MG63 (cell line): ENCODE measurements at regions not wholly inside any gene's neighbourhood (a gene's known extent, or its start where the extent isn't known, plus 50 kb on each side); places are given as distances from the start of the nearest gene placed in this dataset.

Source experiments
- DNase-seq: peaks from one replicate; pipeline ENCODE4 v3.0.0-alpha.2; 2020
- H3K27me3 ChIP-seq: fragments of 250-450 bp; sonication (Bioruptor Pico); 2 replicates; pipeline ENCODE4 v1.5.1; 2020; ENCODE audit warnings: mild to moderate bottlenecking, moderate library complexity
- H3K36me3 ChIP-seq: fragments of 250-450 bp; sonication (Bioruptor Pico); 2 replicates; pipeline ENCODE4 v1.5.1; 2020; ENCODE audit warnings: mild to moderate bottlenecking, moderate library complexity
- H3K4me3 ChIP-seq: fragments of 250-450 bp; sonication (Bioruptor Pico); 2 replicates; pipeline ENCODE4 v1.5.1; 2020; ENCODE audit warnings: mild to moderate bottlenecking, moderate library complexity
- H3K9me3 ChIP-seq: fragments of 250-450 bp; sonication (Bioruptor Pico); 2 replicates; pipeline ENCODE4 v1.5.1; 2020; ENCODE audit warnings: mild to moderate bottlenecking, moderate library complexity

DNA sequence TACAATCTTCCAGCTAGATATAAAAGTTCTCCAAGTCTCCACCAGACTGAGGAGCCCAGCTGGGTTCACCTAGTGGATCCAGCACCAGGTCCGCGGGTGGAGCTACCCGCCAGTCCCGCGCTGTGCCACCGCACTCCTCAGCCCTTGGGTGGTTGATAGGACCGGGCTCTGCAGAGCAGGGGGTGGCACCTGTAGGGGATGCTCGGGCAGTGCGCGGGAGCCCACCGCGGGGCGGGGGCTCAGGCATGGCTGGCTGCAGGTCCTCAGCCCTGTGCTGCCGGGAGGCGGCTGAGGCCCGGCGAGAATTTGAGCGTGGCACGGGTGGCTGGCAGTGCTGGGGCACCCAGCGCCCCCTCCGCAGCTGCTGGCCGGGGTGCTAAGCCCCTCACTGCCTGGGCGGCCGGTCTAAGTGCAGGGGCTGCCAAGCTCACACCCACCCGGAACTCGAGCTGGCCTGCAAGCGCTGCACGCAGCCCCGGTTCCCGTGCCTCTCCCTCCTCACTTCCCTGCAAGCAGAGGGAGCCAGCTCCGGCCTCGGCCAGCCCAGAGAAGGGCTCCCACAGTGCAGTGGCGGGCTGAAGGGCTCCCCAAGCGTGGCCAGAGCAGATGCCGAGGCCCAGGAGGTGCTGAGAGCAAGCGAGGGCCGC lies 542.8 kb upstream of the PCDH9 start:
- Histone ChIP-seq H3K36me3 (no peaks in the 10 kb centered on the region), H3K27me3 (no peaks in the 10 kb centered on the region), H3K9me3 (no peaks in the 10 kb centered on the region), H3K4me3 (no peak overlapping the region)
- DNase-seq = no peak

GRCh38 chr13:67771106-67771505 lies 541.0 kb upstream of the PCDH9 start:
- no peak for DNase-seq
- Histone ChIP-seq H3K27me3 (no peaks in the 10 kb centered on the region), H3K9me3 (no peaks in the 10 kb centered on the region), H3K36me3 (no peaks in the 10 kb centered on the region), H3K4me3 (no peak overlapping the region)

DNA sequence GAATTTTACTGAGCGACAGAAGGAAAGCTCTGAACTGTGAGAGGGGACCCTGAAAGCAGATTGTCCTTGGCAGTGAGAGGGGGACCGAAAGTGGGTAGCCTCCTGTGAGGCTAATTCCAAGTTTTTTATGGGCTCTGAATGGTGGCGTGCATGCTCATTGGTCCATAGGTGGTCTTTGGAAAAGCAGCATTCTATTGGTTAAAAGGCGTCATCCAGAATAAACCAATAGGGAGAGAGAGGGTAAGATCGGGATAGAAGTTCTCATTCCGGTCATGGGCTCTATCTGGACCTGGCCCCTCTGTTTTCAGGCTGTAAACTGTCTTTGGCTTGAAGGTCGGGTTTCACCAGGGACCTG lies 539.8 kb upstream of the PCDH9 start:
- no peaks in the 10 kb centered on the region for H3K27me3 ChIP-seq
- no peaks in the 10 kb centered on the region for H3K36me3 ChIP-seq
- H3K9me3 ChIP-seq = no peaks in the 10 kb centered on the region
- DNase-seq = no peak
- no peak overlapping the region for H3K4me3 ChIP-seq

GRCh38 chr13:67769063-67769986 lies 539.2 kb upstream of the PCDH9 start:
- H3K27me3 ChIP-seq = no peaks in the 10 kb centered on the region
- H3K4me3 ChIP-seq = no peak overlapping the region
- DNase-seq = no peak
- H3K36me3 ChIP-seq = no peaks in the 10 kb centered on the region
- no peaks in the 10 kb centered on the region for H3K9me3 ChIP-seq

DNA sequence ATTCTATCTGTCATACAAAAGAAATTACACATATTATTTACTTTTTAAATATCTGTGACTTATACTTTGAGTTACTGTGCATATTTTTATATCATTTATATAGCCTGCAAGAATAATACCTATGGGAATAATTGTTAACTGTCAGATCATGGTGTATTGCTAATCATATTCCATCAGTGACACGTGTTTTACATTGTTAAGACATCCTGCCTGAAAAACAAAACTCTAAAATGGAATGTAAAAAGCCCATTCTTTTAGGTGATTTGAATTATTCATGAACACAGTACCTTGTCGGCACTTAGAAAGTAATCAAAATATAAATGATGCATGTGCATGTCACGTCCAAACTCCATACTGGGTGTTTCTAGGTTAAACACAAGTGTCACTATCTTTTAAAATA lies 533.8 kb upstream of the PCDH9 start:
- Histone ChIP-seq H3K4me3 (no peak overlapping the region), H3K9me3 (no peaks in the 10 kb centered on the region), H3K36me3 (no peaks in the 10 kb centered on the region), H3K27me3 (no peaks in the 10 kb centered on the region)
- no peak for DNase-seq

- Histone ChIP-seq H3K27me3 (no peaks in the 10 kb centered on the region), H3K36me3 (no peaks in the 10 kb centered on the region), H3K9me3 (no peaks in the 10 kb centered on the region), H3K4me3 (no peak overlapping the region)
- no peak for DNase-seq
Observed at GRCh38 chr13:67763384-67763783, 533.2 kb upstream of the PCDH9 start.

- DNase-seq = no peak
- Histone ChIP-seq H3K27me3 (no peaks in the 10 kb centered on the region), H3K4me3 (no peak overlapping the region), H3K9me3 (no peaks in the 10 kb centered on the region), H3K36me3 (no peaks in the 10 kb centered on the region)
Observed at GRCh38 chr13:67758975-67759374, 528.8 kb upstream of the PCDH9 start.

GRCh38 chr13:67754012-67754411 lies 523.9 kb upstream of the PCDH9 start:
- H3K36me3 ChIP-seq = no peaks in the 10 kb centered on the region
- no peak for DNase-seq
- H3K4me3 ChIP-seq = no peak overlapping the region
- H3K27me3 ChIP-seq = no peaks in the 10 kb centered on the region
- H3K9me3 ChIP-seq = no peaks in the 10 kb centered on the region

- Histone ChIP-seq H3K4me3 (no peak overlapping the region), H3K9me3 (no peaks in the 10 kb centered on the region), H3K27me3 (no peaks in the 10 kb centered on the region), H3K36me3 (no peaks in the 10 kb centered on the region)
- no peak for DNase-seq
Observed at GRCh38 chr13:67752759-67753158, 522.6 kb upstream of the PCDH9 start.

GRCh38 chr13:67742478-67742877 lies 512.3 kb upstream of the PCDH9 start:
- Histone ChIP-seq H3K4me3 (no peak overlapping the region), H3K9me3 (no peaks in the 10 kb centered on the region), H3K27me3 (no peaks in the 10 kb centered on the region; the same call in 1 of the 2 replicates), H3K36me3 (no peaks in the 10 kb centered on the region)
- no peak for DNase-seq

- Histone ChIP-seq H3K36me3 (no peaks in the 10 kb centered on the region), H3K9me3 (no peaks in the 10 kb centered on the region), H3K4me3 (no peak overlapping the region), H3K27me3 (no peaks in the 10 kb centered on the region; the same call in 1 of the 2 replicates)
- no peak for DNase-seq
Observed at GRCh38 chr13:67740871-67741535, 510.9 kb upstream of the PCDH9 start.

- DNase-seq = peak; percentile 0
- Histone ChIP-seq H3K4me3 (no peak overlapping the region), H3K9me3 (no peaks in the 10 kb centered on the region), H3K36me3 (no peaks in the 10 kb centered on the region), H3K27me3 (no peaks in the 10 kb centered on the region)
Observed at GRCh38 chr13:67736646-67737420, 506.7 kb upstream of the PCDH9 start.

DNA sequence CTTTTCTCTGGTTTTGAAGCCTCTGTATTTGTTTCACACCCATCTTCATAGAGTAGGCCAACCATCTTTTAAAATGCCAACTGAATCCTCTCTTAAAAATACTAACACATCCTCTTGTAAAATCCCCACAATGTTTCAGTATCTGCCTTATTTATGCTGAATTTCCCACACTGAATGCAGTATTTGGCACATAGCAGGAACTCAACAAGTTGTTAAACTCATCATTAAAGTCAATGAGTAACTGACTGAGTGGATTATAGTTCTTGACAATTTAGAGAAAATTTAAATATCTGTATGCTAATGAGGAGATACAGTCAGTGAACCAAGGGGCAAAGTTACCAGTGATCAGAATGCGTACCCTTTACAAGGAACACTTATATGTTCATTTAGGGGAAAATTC lies 505.5 kb upstream of the PCDH9 start:
- Histone ChIP-seq H3K36me3 (no peaks in the 10 kb centered on the region), H3K9me3 (no peaks in the 10 kb centered on the region)

GRCh38 chr13:67726979-67727378 lies 496.8 kb upstream of the PCDH9 start:
- Histone ChIP-seq H3K27me3 (no peaks in the 10 kb centered on the region), H3K9me3 (0 out of 2 replicates have a peak, but pooled peaks cover 2% of the 10 kb centered on the region), H3K4me3 (no peak overlapping the region), H3K36me3 (no peaks in the 10 kb centered on the region)
- no peak for DNase-seq

More for the DNA sequence above, 505.5 kb upstream of the PCDH9 start:
- DNase-seq = no peak
- Histone ChIP-seq H3K4me3 (no peak overlapping the region), H3K27me3 (no peaks in the 10 kb centered on the region)

- Histone ChIP-seq H3K4me3 (no peak overlapping the region), H3K9me3 (0 out of 2 replicates have a peak, but pooled peaks cover 2% of the 10 kb centered on the region), H3K27me3 (no peaks in the 10 kb centered on the region), H3K36me3 (no peaks in the 10 kb centered on the region)
- DNase-seq = no peak
Observed at GRCh38 chr13:67725999-67726398, 495.9 kb upstream of the PCDH9 start.

GRCh38 chr13:67713571-67713970 lies 483.4 kb upstream of the PCDH9 start:
- no peaks in the 10 kb centered on the region for H3K9me3 ChIP-seq
- no peak overlapping the region for H3K4me3 ChIP-seq
- no peaks in the 10 kb centered on the region for H3K36me3 ChIP-seq
- no peaks in the 10 kb centered on the region for H3K27me3 ChIP-seq
- DNase-seq = no peak

- Histone ChIP-seq H3K4me3 (no peak overlapping the region), H3K27me3 (no peaks in the 10 kb centered on the region), H3K9me3 (no peaks in the 10 kb centered on the region), H3K36me3 (no peaks in the 10 kb centered on the region)
- DNase-seq = no peak
Observed at GRCh38 chr13:67696775-67697174, 466.6 kb upstream of the PCDH9 start.
